Choroid plexus epithelial cell (primary cell): ENCODE measurements at regions not wholly inside any gene's neighbourhood (a gene's known extent, or its start where the extent isn't known, plus 50 kb on each side); places are given as distances from the start of the nearest gene placed in this dataset.

Experiments used
- DNase-seq: peaks from one replicate; pipeline ENCODE4 v3.0.0-alpha.2; 2010; ENCODE audit warnings: low read depth
- H3K4me3 ChIP-seq: 2 replicates; pipeline ENCODE4 v1.5.1; 2011; ENCODE audit warnings: low read depth, mild to moderate bottlenecking, control low read depth, low read length, moderate library complexity
- CTCF ChIP-seq: conservative IDR thresholded peaks from 2 replicates; pipeline ENCODE4 v1.5.1; 2011; ENCODE audit warnings: low read depth, mild to moderate bottlenecking, control low read depth, inconsistent platforms, low read length, moderate library complexity

GRCh38 chr13:99656844-99657381 lies 155.6 kb downstream of the TM9SF2 start:
- H3K4me3 ChIP-seq, result no peak overlapping the region
- no peak for TF ChIP-seq CTCF
- peak; percentile 22 for DNase-seq

GRCh38 chr13:99656092-99656745 lies 154.9 kb downstream of the TM9SF2 start:
- DNase-seq, result peak; percentile 88
- TF ChIP-seq CTCF, result peak; percentile 94
- H3K4me3 ChIP-seq, result no peak overlapping the region

GRCh38 chr13:99655351-99656091 lies 154.2 kb downstream of the TM9SF2 start:
- peak; percentile 21 for DNase-seq
- no peak for TF ChIP-seq CTCF
- H3K4me3 ChIP-seq, result no peak overlapping the region

- DNase-seq, result no peak
- no peak for TF ChIP-seq CTCF
- H3K4me3 ChIP-seq, result no peak overlapping the region
Measured at GRCh38 chr13:99654076-99654475, 152.8 kb downstream of the TM9SF2 start.

GRCh38 chr13:99653526-99653925 lies 152.3 kb downstream of the TM9SF2 start:
- no peak for DNase-seq
- no peak overlapping the region for H3K4me3 ChIP-seq
- TF ChIP-seq CTCF, result no peak

GRCh38 chr13:99652901-99653300 lies 151.6 kb downstream of the TM9SF2 start:
- TF ChIP-seq CTCF, result no peak
- H3K4me3 ChIP-seq, result no peak overlapping the region
- DNase-seq, result no peak
